ENCODE measurements at regions not wholly inside any gene's neighbourhood (a gene's known extent, or its start where the extent isn't known, plus 50 kb on each side); places are given as distances from the start of the nearest gene placed in this dataset.

GRCh38 chr5:74054641-74055421 lies 428.8 kb downstream of the ARHGEF28 start:
- TF ChIP-seq CTCF (conservative IDR thresholded peaks at IDR 0.05; ENCODE audit: low read depth, low read length) (no peak), EZH2phosphoT487 (IDR thresholded peaks at IDR 0.05; ENCODE audit: borderline replicate concordance, low read length) (no peak)
